NCI-H82 treated with DMSO at 0.1 percent for 48 hours (cell line): ENCODE measurements at regions not wholly inside any gene's neighbourhood (a gene's known extent, or its start where the extent isn't known, plus 50 kb on each side); places are given as distances from the start of the nearest gene placed in this dataset.

Experiments used
- DNase-seq: peaks from one replicate; lab custom pipeline; 2025; ENCODE audit not compliant: unreplicated experiment; lab: John Stamatoyannopoulos, UW

GRCh38 chr5:179497636-179498340, 52.6 kb upstream of the RUFY1 start:
- DNase-seq = no peak

DNA sequence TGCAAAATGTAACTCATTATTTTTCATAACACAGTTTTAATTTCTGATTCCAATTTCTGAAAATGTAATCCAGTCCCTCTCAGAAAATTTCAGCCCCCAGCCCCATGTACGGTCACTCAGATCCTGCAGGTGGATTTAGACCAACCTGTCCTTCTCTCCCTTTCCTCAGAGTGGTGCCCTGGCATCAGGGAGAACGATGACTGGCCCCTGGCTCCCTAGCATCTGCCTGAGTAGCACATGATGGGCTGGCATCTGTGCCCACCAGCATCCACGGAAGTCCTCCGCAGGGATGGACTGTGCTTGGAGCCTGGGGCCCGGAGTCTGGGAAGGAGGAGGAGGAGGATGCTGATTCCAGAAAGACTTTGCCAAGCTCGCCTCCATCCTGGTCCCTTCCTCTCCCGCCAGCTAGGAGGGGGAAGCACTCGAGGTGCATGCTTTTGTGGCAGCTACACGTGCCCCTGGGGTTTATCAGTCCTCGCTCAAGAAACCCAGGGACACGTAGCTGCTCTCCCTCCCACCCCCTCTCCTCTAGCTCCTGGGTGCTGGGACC, 54.4 kb upstream of the RUFY1 start:
- no peak for DNase-seq

DNA sequence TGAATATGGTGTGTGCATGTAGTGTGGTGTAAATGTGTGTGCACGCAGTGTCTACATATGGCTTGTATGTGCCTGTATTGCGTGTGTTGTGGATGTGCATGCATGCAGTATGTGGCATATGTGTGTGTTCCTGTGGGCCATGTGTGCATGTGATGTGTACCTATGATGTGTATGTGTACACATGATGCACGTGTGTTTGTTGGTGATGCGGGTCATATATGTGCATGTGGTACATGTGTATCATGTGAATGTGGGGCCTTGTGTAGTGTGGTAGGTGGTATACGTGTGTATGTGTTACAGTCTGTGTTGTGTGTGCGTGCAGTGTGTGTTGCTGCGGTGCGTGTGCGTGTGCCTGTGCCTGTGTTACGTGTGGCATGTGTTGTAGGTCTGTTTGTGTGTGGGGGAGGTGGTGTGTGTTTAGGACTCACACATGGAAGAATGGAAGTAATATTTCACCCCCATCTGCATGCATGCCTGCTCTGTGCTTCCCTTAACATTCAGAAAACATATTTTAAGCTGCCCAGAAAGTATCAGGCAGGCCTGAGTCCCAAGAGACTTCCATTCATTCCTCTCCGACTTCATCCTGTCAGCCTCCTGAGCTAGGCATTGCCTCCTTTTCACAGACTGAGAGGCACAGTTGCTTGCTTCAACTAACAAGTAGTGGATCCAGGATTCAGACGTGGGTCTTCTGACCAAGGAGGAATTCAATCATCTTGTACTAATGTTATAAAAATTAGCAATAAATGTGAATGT, 55.4 kb upstream of the RUFY1 start:
- DNase-seq = no peak

DNA sequence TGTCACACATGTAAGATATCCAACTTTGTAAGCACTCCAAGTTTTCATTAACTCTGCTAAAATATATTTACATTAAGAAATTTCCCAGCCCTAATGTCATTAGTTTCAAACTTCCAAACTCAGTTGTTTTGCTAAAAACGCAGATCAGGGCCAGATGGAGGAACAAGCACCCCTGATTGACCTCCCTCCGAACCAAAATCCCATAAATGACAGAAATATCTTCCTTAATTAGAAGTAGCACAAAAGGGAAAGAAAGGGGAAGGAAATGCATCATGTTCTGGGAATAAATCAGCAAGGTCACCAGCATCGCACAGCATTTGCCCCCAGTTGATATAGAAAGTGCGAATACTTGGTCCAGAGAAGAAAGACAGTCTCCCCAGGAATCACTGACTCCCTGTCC, 61.4 kb upstream of the RUFY1 start:
- DNase-seq = no peak

DNA sequence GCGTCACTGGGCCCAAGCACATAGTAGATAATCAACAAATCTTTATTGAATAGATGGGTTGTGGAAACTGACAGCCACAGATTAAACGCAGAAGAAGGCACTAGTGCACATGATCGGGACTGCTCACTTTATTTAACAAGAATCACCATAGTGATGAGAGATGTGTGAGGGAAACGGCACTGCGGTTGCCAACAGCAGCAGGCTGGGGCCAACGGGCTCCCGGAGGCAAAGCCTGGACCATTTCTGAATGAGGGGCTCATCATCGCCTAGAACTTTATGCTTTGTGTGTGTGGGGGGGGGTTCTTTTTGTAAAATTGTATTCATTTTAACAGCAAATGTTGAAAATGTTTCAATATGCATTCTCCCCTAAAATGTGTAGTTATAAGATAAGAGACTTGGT, 61.9 kb upstream of the RUFY1 start:
- no peak for DNase-seq

DNA sequence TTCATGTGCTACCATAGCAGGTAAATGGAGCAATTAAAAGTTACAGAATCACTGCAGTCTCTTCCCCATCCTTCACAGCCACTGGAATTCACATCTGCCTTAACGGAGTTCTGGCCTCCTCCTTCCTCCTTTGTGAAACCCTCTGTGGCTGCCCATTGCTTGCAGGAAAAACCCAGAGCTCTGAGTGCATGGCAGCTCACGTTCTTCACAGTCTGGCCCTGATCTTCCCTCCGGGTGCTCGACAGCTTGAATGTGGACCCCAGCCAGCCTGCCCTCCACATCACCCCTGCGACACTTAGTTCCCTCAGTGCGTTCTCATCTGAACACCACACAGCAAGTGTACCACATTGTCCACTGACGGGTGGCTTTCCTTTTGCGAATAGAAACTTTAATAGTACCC, 63.2 kb upstream of the RUFY1 start:
- DNase-seq = no peak

- no peak for DNase-seq
Measured at GRCh38 chr5:179486596-179487051, 63.7 kb upstream of the RUFY1 start.

GRCh38 chr5:179485845-179486575, 64.3 kb upstream of the RUFY1 start:
- no peak for DNase-seq

- no peak for DNase-seq
Measured at GRCh38 chr5:179484761-179485160, 65.6 kb upstream of the RUFY1 start.

DNA sequence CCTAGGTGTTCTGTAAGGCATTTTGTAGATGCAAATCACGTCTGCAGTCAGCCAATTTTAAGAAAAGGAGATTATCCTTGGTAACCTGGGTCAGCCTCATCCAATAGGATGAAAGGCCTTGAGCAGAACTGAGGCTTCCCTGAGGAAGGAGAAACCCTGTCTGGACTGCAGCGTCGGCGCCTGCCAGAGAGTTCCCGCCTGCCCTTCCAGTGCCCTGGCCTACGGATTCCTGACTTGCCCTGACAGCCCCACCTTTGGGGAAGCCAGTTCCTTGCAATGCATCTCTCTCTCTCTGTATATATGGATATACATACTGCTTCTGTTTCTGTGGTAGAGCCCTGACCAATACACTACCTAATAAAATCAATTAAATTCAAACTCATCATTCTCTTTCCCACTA, 66.2 kb upstream of the RUFY1 start:
- DNase-seq = no peak

DNA sequence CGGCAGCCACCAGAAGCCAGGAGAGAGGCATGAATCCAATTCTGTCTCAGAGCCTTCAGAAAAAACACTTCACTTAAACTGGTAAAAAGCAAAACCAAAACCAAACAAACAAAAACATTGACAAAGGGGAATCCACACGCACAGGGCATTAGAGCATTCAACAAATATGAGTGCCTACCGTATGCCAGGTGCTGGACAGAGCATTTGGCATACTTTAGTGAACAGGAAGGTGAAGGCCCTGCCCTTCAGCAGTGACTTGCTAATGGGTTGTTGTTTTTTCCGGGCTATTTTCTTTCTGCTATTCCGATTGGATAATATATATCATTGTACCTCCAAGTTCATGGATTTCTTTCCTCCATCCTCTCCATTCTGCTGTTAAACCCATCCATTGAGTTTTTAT, 71.7 kb upstream of the RUFY1 start:
- DNase-seq = no peak

DNA sequence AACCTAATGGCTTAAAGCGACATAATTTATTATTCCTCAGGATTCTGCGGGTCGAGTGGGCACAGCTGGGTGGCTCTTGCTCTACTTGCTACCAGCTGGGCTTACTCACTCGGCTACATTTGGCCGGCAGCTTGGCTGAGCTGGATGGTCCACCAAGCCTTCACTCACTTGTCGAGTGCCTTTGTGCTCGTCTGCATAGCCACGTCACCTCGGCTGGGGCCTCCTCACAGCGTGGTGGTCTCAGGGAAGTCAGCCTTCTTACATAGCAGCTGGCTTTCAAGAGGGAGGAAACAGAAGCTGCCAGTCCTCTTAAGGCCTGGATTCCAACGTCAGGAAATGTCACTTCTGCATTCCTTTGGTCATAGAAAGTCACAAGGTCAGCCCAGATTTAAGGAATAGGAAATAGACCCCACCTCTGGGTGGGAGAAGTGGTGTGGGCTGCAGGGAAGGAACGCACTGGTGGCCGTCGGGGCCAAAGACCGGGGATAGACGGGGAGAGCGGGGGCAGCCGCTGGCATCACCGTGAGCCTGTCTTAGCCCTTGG, 75.1 kb upstream of the RUFY1 start:
- DNase-seq = no peak

- DNase-seq = no peak
Measured at GRCh38 chr5:179472641-179473040, 77.7 kb upstream of the RUFY1 start.

GRCh38 chr5:179472174-179472573, 78.2 kb upstream of the RUFY1 start:
- DNase-seq = no peak

- no peak for DNase-seq
Measured at GRCh38 chr5:179470201-179470600, 80.2 kb upstream of the RUFY1 start.

DNA sequence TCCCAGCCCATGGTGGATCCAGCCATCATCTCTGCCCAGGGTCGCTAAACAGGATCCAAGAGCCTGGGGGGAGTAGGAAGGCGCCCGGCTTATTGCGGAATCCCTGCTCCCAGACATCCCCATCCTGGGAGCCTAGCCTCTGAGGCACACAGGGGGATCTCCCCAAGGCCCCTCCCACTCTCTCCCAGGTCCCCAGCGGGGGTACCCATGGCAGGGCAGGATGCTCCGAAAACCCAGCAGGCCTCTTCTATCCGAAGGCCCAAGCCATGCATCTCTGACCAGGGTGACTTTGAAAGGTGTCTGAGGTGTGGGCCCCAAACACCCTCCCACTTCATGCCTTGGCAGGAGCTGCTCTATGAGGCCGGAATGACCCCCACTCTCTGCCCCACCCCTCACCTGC, 81.7 kb upstream of the RUFY1 start:
- DNase-seq = no peak

GRCh38 chr5:179467441-179467840, 82.9 kb upstream of the RUFY1 start:
- DNase-seq = no peak

DNA sequence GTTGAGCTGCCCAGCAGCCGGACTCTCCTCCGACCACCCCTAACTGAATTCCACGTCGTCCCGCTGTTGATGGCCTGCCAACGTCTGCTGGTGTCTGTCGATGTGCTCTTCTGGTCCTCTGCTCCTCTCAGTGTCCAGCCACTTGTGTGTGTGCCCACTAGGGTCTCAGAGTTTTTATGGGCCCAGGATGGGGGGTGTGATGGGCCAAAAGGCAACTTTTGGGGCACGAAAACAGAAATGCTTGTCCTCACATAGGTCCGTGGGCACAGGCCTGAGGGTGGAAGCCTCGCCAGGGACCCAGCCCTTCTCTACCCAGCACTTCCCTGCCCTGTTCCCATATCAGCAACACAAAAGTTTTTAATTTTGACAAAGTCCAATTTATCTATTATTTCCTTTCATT, 85.7 kb upstream of the RUFY1 start:
- no peak for DNase-seq

DNA sequence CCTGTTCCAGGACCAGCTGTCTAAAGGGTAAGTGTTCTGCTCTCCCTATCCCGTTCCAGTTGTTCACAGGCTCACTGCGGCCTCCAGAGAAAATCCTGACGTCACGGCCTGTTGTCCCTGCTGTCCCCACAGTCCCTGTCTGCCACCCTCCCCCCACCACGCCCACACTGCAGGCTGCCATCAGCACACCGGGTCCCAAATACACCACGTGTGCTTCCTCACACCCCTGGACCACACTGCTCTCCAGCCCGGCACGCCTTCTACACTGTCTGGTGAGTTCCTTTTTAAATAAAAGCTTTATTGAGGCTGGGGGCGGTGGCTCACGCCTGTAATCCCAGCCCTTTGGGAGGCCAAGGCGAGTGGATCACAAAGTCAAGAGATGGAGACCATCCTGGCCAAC, 88.3 kb upstream of the RUFY1 start:
- no peak for DNase-seq

DNA sequence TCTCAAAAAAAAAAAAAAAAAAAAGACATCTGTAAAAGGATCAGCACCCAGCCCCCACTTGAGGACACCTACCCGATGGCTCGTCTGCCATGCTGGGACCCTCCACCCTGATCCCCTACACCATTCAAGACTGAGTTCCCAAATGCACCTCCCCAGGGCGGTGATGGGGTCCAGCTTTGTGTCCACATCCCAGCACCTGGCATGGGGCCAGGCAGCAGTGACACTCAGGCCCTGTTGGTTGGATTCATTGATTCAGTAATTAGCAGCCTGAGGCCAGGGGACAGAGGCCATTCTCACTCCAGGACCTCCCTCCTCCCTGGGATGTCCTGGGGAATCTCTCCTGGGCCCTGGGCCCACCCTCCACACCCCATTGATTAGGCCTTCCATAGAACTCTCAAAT, 88.8 kb upstream of the RUFY1 start:
- no peak for DNase-seq

DNA sequence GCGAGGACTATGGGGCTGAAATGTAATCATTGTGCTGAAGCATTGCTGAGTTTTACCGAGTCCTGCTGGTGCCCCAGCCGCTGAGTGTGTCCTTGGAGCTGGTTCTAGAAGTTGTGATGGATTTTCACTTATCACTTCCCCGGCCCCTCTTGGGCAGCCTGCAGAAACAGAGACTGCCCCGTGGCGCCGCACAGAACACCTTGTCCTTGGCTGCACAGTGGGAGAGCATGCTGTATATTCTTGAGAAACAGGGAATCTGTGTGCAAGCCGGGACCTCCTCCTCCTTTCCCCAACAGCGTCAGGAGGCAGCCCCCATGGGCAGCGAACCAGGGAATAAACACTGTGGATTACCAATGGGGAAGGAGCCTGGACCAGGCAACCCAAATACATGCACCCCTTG, 90.6 kb upstream of the RUFY1 start:
- no peak for DNase-seq
